K562 (cell line): ENCODE measurements at regions not wholly inside any gene's neighbourhood (a gene's known extent, or its start where the extent isn't known, plus 50 kb on each side); places are given as distances from the start of the nearest gene placed in this dataset.

Experiments
- ATAC-seq: fragments of 200-7000 bp; cut with Tn5 transposase; 3 replicates; pipeline ENCODE4 v1.9.1; 2020; ENCODE audit warnings: moderate library complexity
- BruUV-seq: library from RNA; stranded (reverse); fragments of 400-500 nt; replicated peaks from 2 replicates; lab custom pipeline; 2021; lab: Mats Ljungman, UMichigan
- CTCF ChIA-PET: fragments of 300-600 bp; formaldehyde crosslinking; extraction: SDS; loops from one replicate; lab custom pipeline; 2021; ENCODE audit warnings: low intra/inter-chr PET ratio; lab: Yijun Ruan, JAX
- POLR2A ChIA-PET: fragments of 300-600, 350-650 bp; sonication (Branson Sonifier 250); formaldehyde crosslinking; extraction: SDS; loops from one replicate; lab custom pipeline; 2021; ENCODE audit warnings: antibody characterized with exemption, inconsistent platforms; lab: Yijun Ruan, JAX
- DNase-seq, 4 experiments: peaks; one replicate each; pipeline versions ENCODE4 v3.0.0 to v3.0.0-alpha.2; 2011 to 2018; ENCODE audit warnings: low spot score in 3 of 4, mixed read lengths in 3 of 4; ENCODE audit errors: extremely low read depth in 1 of 4
- FAIRE-seq: peaks from 2 replicates; lab custom pipeline; 2011; peaks lifted over from hg19 to GRCh38; lab: Jason Lieb, UNC
- H2AFZ ChIP-seq: 2 replicates; pipeline ENCODE4 v1.6.0; 2011; ENCODE audit warnings: low read depth, low read length, control low read depth, inconsistent platforms
- H3K27ac ChIP-seq: fragments of 200-600 bp; 3 replicates; pipeline ENCODE4 v1.8.0; 2011; ENCODE audit warnings: low read depth, mild to moderate bottlenecking, control low read depth, inconsistent platforms, low read length, moderate library complexity, mixed read lengths; ENCODE audit errors: extremely low read depth
- H3K27me3 ChIP-seq, 2 experiments: fragments of 300-600 bp in 1 of 2; 2 replicates in 1 of 2; 3 replicates in 1 of 2; pipeline versions ENCODE4 v1.6.0 to v1.8.0; 2011; ENCODE audit warnings: inconsistent platforms in 2 of 2, low read length in 2 of 2, mild to moderate bottlenecking in 1 of 2, mixed read lengths in 1 of 2, moderate library complexity in 1 of 2; ENCODE audit not compliant: control insufficient read depth in 2 of 2, insufficient read depth in 2 of 2
- H3K36me3 ChIP-seq: fragments of 300-600 bp; 3 replicates; pipeline ENCODE4 v1.8.0; 2011; ENCODE audit warnings: mild to moderate bottlenecking, low read length, inconsistent platforms; ENCODE audit not compliant: control insufficient read depth, insufficient read depth
- H3K4me1 ChIP-seq, 2 experiments: fragments of 200-600 bp in 1 of 2; replicated peaks in 1 of 2; 2 replicates in 1 of 2; 3 replicates in 1 of 2; pipeline versions ENCODE4 v1.5.1 to v1.8.0; 2011; ENCODE audit warnings: inconsistent platforms in 2 of 2, low read length in 2 of 2, mild to moderate bottlenecking in 1 of 2, mixed read lengths in 1 of 2, moderate library complexity in 1 of 2; ENCODE audit not compliant: control insufficient read depth in 2 of 2, insufficient read depth in 2 of 2
- H3K4me2 ChIP-seq: 2 replicates; pipeline ENCODE4 v1.6.1; 2011; ENCODE audit warnings: low read length, control low read depth, inconsistent platforms, mixed read lengths; ENCODE audit not compliant: insufficient read depth
- H3K4me3 ChIP-seq: fragments of 200-600 bp; sonication (generic), shearing (Covaris generic); 2 replicates; pipeline ENCODE4 v1.5.1; 2016; ENCODE audit warnings: control low read depth, inconsistent platforms
- H3K79me2 ChIP-seq: fragments of 200-600 bp; 3 replicates; pipeline ENCODE4 v1.8.0; 2011; ENCODE audit warnings: low read length, inconsistent platforms; ENCODE audit not compliant: control insufficient read depth, insufficient read depth
- H3K9ac ChIP-seq, 2 experiments: 2 replicates each; pipeline versions ENCODE4 v1.6.0 to v1.6.1; 2011; ENCODE audit warnings: low read depth in 2 of 2, low read length in 2 of 2, control low read depth in 1 of 2, inconsistent platforms in 1 of 2, mild to moderate bottlenecking in 1 of 2, mixed read lengths in 1 of 2; ENCODE audit not compliant: insufficient read depth in 1 of 2
- H3K9me1 ChIP-seq: one replicate; pipeline ENCODE4 v1.6.0; 2011; ENCODE audit warnings: inconsistent platforms, mild to moderate bottlenecking, low read length, moderate library complexity; ENCODE audit not compliant: control insufficient read depth, insufficient read depth
- H3K9me3 ChIP-seq: replicated peaks from 2 replicates; pipeline ENCODE4 v1.5.1; 2011; ENCODE audit warnings: low read depth, low read length, inconsistent platforms; ENCODE audit not compliant: control insufficient read depth, insufficient read depth
- H4K20me1 ChIP-seq: replicated peaks from 2 replicates; pipeline ENCODE4 v1.6.1; 2011; ENCODE audit warnings: low read length, inconsistent platforms, mixed read lengths; ENCODE audit not compliant: control insufficient read depth, insufficient read depth
- FOXK2 ChIP-seq, 2 experiments: fragments of 450-650 bp; IDR thresholded peaks in 1 of 2; conservative IDR thresholded peaks in 1 of 2; 2 replicates each; pipeline ENCODE4 v1.6.1; 2016; ENCODE audit warnings: low read depth in 2 of 2, mild to moderate bottlenecking in 1 of 2
- HOXB6 ChIP-seq: fragments of 250-450 bp; sonication (Bioruptor Pico); IDR thresholded peaks from 2 replicates; pipeline ENCODE4 v1.5.1; 2022; ENCODE audit warnings: mild to moderate bottlenecking, borderline replicate concordance
- NFIX ChIP-seq: fragments of 250-450 bp; sonication (Bioruptor Pico); IDR thresholded peaks from 2 replicates; pipeline ENCODE4 v1.4.0; 2020; ENCODE audit warnings: low read depth, mild to moderate bottlenecking, moderate library complexity
- SMARCE1 ChIP-seq: fragments of 450-650 bp; IDR thresholded peaks from 2 replicates; pipeline ENCODE4 v1.7.1; 2016; ENCODE audit warnings: mild to moderate bottlenecking
- SRSF3 ChIP-seq: fragments of 200-400 bp; formaldehyde crosslinking; IDR thresholded peaks from 2 replicates; pipeline ENCODE4 v1.6.1; 2016; ENCODE audit warnings: mild to moderate bottlenecking, low read length, moderate library complexity; ENCODE audit not compliant: insufficient read depth
- STAG1 ChIP-seq: sonication (generic); formaldehyde crosslinking; IDR thresholded peaks from 2 replicates; pipeline ENCODE4 v1.5.0; 2020; ENCODE audit warnings: missing genetic modification reagents, borderline replicate concordance
- TBP ChIP-seq: optimal IDR thresholded peaks from 2 replicates; pipeline ENCODE3; 2011; ENCODE audit warnings: low read depth, low read length, improper control_type of control experiment
- TRIM24 ChIP-seq, 2 experiments: fragments of 450-650 bp; IDR thresholded peaks; 2 replicates each; pipeline ENCODE4 v1.6.1; 2016
- ZNF263 ChIP-seq: sonication (generic); formaldehyde crosslinking; IDR thresholded peaks from 2 replicates; pipeline ENCODE4 v1.8.0; 2022; ENCODE audit warnings: mild to moderate bottlenecking, missing genetic modification reagents, borderline replicate concordance
- ZNF507 ChIP-seq: conservative IDR thresholded peaks from 2 replicates; pipeline ENCODE4 v1.6.1; 2017; ENCODE audit warnings: missing genetic modification characterization, missing compliant biosample characterization
- ZSCAN29 ChIP-seq: fragments of 450-650 bp; IDR thresholded peaks from 2 replicates; pipeline ENCODE4 v1.6.1; 2017
- WGBS: fragments of 100-300 bp; shearing (Covaris generic); methylation state at CpG from one replicate; pipeline ENCODE4 v1.1.6; 2016; ENCODE audit warnings: low coverage, mixed read lengths; ENCODE audit not compliant: insufficient coverage; ENCODE audit errors: missing lambda C conversion rate; 5-methylcytosine and 5-hydroxymethylcytosine counted together
- in situ Hi-C: fragments of 300-500 bp; cut with MboI; formaldehyde crosslinking; loops from 4 replicates; pipeline ENCODE4 v1.15.0; 2018; ENCODE audit warnings: inconsistent platforms, mixed read lengths
- intact Hi-C: fragments of 100-400 bp; cut with micrococcal nuclease; formaldehyde crosslinking; loops from 2 replicates; pipeline ENCODE4 v1.14.2; 2022
- TF ChIP-seq, protein P1 (sequence below): fragments of 250-450 bp; sonication (Bioruptor Pico); IDR thresholded peaks from 2 replicates; pipeline ENCODE4 v1.5.0; 2022; ENCODE audit warnings: mild to moderate bottlenecking
- TF ChIP-seq, protein P2 (sequence below): fragments of 250-450 bp; sonication (Bioruptor Pico); IDR thresholded peaks from 2 replicates; pipeline ENCODE4 v1.4.0; 2020; ENCODE audit warnings: borderline replicate concordance
- TF ChIP-seq, protein P3 (sequence below): sonication (generic); formaldehyde crosslinking; IDR thresholded peaks from 2 replicates; pipeline ENCODE4 v1.8.0; 2022; ENCODE audit warnings: mild to moderate bottlenecking, missing genetic modification reagents
- TF ChIP-seq, protein P4 (sequence below): sonication (generic); formaldehyde crosslinking; IDR thresholded peaks from 2 replicates; pipeline ENCODE4 v1.9.0; 2022; ENCODE audit warnings: mild to moderate bottlenecking, missing genetic modification reagents

DNA sequence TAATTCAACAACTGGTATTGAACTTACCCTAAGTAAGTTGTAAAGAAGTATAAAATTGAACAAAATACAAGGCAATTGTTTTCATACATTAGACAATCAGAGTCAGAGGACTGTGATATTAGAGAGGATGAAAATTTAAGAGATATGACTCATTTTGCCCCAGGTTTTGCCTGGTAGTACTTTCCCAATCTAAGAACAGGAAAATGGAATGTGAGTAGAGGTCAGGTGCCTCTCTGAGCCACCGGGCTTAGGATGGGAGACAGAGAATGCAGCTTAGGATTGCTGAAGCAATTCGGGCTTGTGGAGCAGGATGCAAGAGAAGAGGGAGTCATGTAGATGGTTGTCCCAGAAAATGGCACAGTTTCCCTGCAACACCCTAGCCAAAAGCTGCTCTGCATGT, 219.7 kb upstream of the CHST9 start:
- TF ChIP-seq ZSCAN29 (no peak), HOXB6 (no peak), TRIM24 (IDR thresholded peaks at IDR 0.05) (no peak), ZNF507 (no peak), STAG1 (CRISPR knock-in tag) (no peak), SMARCE1 (no peak), ZNF263 (CRISPR knock-in tag) (no peak), TBP (no peak), FOXK2 (conservative IDR thresholded peaks at IDR 0.05 in 1 of 2, IDR thresholded peaks at IDR 0.05 in 1 of 2; ENCODE audit: low read depth in 2 of 2) (no peak), NFIX (CRISPR knock-in tag) (no peak), SRSF3 (no peak)
- TF ChIP-seq, protein P1, sequence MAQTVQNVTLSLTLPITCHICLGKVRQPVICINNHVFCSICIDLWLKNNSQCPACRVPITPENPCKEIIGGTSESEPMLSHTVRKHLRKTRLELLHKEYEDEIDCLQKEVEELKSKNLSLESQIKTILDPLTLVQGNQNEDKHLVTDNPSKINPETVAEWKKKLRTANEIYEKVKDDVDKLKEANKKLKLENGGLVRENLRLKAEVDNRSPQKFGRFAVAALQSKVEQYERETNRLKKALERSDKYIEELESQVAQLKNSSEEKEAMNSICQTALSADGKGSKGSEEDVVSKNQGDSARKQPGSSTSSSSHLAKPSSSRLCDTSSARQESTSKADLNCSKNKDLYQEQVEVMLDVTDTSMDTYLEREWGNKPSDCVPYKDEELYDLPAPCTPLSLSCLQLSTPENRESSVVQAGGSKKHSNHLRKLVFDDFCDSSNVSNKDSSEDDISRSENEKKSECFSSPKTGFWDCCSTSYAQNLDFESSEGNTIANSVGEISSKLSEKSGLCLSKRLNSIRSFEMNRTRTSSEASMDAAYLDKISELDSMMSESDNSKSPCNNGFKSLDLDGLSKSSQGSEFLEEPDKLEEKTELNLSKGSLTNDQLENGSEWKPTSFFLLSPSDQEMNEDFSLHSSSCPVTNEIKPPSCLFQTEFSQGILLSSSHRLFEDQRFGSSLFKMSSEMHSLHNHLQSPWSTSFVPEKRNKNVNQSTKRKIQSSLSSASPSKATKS (CRISPR knock-in tag) = no peak
- TF ChIP-seq, protein P2, sequence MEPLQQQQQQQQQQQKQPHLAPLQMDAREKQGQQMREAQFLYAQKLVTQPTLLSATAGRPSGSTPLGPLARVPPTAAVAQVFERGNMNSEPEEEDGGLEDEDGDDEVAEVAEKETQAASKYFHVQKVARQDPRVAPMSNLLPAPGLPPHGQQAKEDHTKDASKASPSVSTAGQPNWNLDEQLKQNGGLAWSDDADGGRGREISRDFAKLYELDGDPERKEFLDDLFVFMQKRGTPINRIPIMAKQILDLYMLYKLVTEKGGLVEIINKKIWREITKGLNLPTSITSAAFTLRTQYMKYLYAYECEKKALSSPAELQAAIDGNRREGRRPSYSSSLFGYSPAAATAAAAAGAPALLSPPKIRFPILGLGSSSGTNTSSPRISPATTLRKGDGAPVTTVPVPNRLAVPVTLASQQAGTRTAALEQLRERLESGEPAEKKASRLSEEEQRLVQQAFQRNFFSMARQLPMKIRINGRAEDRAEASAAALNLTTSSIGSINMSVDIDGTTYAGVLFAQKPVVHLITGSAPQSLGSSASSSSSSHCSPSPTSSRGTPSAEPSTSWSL = no peak
- TF ChIP-seq, protein P3, sequence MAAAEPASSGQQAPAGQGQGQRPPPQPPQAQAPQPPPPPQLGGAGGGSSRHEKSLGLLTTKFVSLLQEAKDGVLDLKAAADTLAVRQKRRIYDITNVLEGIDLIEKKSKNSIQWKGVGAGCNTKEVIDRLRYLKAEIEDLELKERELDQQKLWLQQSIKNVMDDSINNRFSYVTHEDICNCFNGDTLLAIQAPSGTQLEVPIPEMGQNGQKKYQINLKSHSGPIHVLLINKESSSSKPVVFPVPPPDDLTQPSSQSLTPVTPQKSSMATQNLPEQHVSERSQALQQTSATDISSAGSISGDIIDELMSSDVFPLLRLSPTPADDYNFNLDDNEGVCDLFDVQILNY (CRISPR knock-in tag) = no peak
- TF ChIP-seq, protein P4, sequence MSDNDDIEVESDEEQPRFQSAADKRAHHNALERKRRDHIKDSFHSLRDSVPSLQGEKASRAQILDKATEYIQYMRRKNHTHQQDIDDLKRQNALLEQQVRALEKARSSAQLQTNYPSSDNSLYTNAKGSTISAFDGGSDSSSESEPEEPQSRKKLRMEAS (CRISPR knock-in tag) = no peak
- Histone ChIP-seq H4K20me1 (no peaks in the 10 kb centered on the region), H3K4me2 (no peak overlapping the region), H3K4me3 (no peak overlapping the region), H3K79me2 (no peaks in the 10 kb centered on the region), H3K9me1 (no peaks in the 10 kb centered on the region), H3K27ac (no peak overlapping the region), H3K4me1 (no peaks in the 10 kb centered on the region), H3K36me3 (no peaks in the 10 kb centered on the region), H2AFZ (no peak overlapping the region), H3K27me3 (no peaks in the 10 kb centered on the region), H3K9me3 (no peaks in the 10 kb centered on the region), H3K9ac (no peak overlapping the region)
- intact Hi-C loops = no loop called here
- DNase-seq (no peak), ATAC-seq (no peak), FAIRE-seq (no peak)
- POLR2A ChIA-PET = no interaction called here
- CTCF ChIA-PET = no interaction called here
- in situ Hi-C loops = no loop called here
- BruUV-seq = no TSS peak
- WGBS = 3% methylated on average over 2 of the region's 2 CpGs
